ENCODE measurements at regions not wholly inside any gene's neighbourhood (a gene's known extent, or its start where the extent isn't known, plus 50 kb on each side); places are given as distances from the start of the nearest gene placed in this dataset.

GRCh38 chr4:16334601-16335000 is 108.3 kb upstream of the TAPT1 start:
- no peaks in the 10 kb centered on the region for H3K27me3 ChIP-seq (ENCODE audit: insufficient read depth, low read depth, low read length)
- no peaks in the 10 kb centered on the region for H3F3A ChIP-seq (ENCODE audit: insufficient read depth, low read length, poor library complexity, severe bottlenecking)
- no peak overlapping the region for H3K27ac ChIP-seq (ENCODE audit: low read length)
- TF ChIP-seq POLR2AphosphoS5 (IDR thresholded peaks at IDR 0.05) (no peak), SMC3 (conservative IDR thresholded peaks at IDR 0.05; ENCODE audit: poor library complexity) (no peak), REST (IDR thresholded peaks at IDR 0.05; ENCODE audit: borderline replicate concordance) (no peak), MXI1 (conservative IDR thresholded peaks at IDR 0.05; ENCODE audit: poor library complexity, severe bottlenecking) (no peak), TAF1 (IDR thresholded peaks at IDR 0.05; ENCODE audit: low read depth) (no peak), CTCF (IDR thresholded peaks at IDR 0.05; ENCODE audit: poor library complexity, severe bottlenecking) (no peak), RAD21 (conservative IDR thresholded peaks at IDR 0.05) (no peak)
- no peaks in the 10 kb centered on the region for H3K9me3 ChIP-seq (ENCODE audit: low read length)
- H3K79me2 ChIP-seq (replicated peaks; ENCODE audit: insufficient read depth, low read length): no peaks in the 10 kb centered on the region
- H3K9ac ChIP-seq (ENCODE audit: low read length): no peak overlapping the region
- H3K4me3 ChIP-seq (ENCODE audit: low read length): no peak overlapping the region
- no peak overlapping the region for H2AFZ ChIP-seq (ENCODE audit: low read depth, low read length)
- H3K9me2 ChIP-seq (ENCODE audit: insufficient read depth, low read length): no peaks in the 10 kb centered on the region
- H4K20me1 ChIP-seq (ENCODE audit: insufficient read depth): no peaks in the 10 kb centered on the region
- H3K36me3 ChIP-seq (ENCODE audit: insufficient read depth, low read length): no peaks in the 10 kb centered on the region
- no peak overlapping the region for H3K4me2 ChIP-seq (ENCODE audit: low read length)

- H3K36me3 ChIP-seq (ENCODE audit: insufficient read depth, low read length): no peaks in the 10 kb centered on the region
- no peak overlapping the region for H3K4me3 ChIP-seq (ENCODE audit: low read length)
- no peaks in the 10 kb centered on the region for H4K20me1 ChIP-seq (ENCODE audit: insufficient read depth)
- no peaks in the 10 kb centered on the region for H3K9me3 ChIP-seq (ENCODE audit: low read length)
- H3F3A ChIP-seq (ENCODE audit: insufficient read depth, low read length, poor library complexity, severe bottlenecking): no peaks in the 10 kb centered on the region
- no peaks in the 10 kb centered on the region for H3K79me2 ChIP-seq (replicated peaks; ENCODE audit: insufficient read depth, low read length)
- H3K27me3 ChIP-seq (ENCODE audit: insufficient read depth, low read depth, low read length): no peaks in the 10 kb centered on the region
- H2AFZ ChIP-seq (ENCODE audit: low read depth, low read length): no peak overlapping the region
- H3K9ac ChIP-seq (ENCODE audit: low read length): no peak overlapping the region
- no peaks in the 10 kb centered on the region for H3K9me2 ChIP-seq (ENCODE audit: insufficient read depth, low read length)
- no peak overlapping the region for H3K4me2 ChIP-seq (ENCODE audit: low read length)
- no peak for TF ChIP-seq POLR2AphosphoS5 (IDR thresholded peaks at IDR 0.05)
- no peak for TF ChIP-seq SMC3 (conservative IDR thresholded peaks at IDR 0.05; ENCODE audit: poor library complexity)
- no peak for TF ChIP-seq CTCF (IDR thresholded peaks at IDR 0.05; ENCODE audit: poor library complexity, severe bottlenecking)
- TF ChIP-seq RAD21 (conservative IDR thresholded peaks at IDR 0.05): no peak
- TF ChIP-seq MXI1 (conservative IDR thresholded peaks at IDR 0.05; ENCODE audit: poor library complexity, severe bottlenecking): no peak
- no peak for TF ChIP-seq EP300 (conservative IDR thresholded peaks at IDR 0.05; ENCODE audit: poor library complexity, severe bottlenecking)
- no peak for TF ChIP-seq EZH2 (IDR thresholded peaks at IDR 0.05; ENCODE audit: borderline replicate concordance, insufficient read depth, low read length, poor library complexity, severe bottlenecking)
- no peak for TF ChIP-seq REST (IDR thresholded peaks at IDR 0.05; ENCODE audit: borderline replicate concordance)
- TF ChIP-seq TAF1 (IDR thresholded peaks at IDR 0.05; ENCODE audit: low read depth): no peak
- no peak overlapping the region for H3K27ac ChIP-seq (ENCODE audit: low read length)
These were observed 103.5 kb upstream of the TAPT1 start for GRCh38 chr4:16329797-16330134.
